HCEC 1CT (cell line): ENCODE measurements at regions not wholly inside any gene's neighbourhood (a gene's known extent, or its start where the extent isn't known, plus 50 kb on each side); places are given as distances from the start of the nearest gene placed in this dataset.
A peak's percentile ranks its signal among the peaks of the same experiment; 100 is the strongest.

ENCODE experiments used
- DNase-seq: peaks from one replicate; pipeline ENCODE4 v3.0.0-alpha.2; 2017

- no peak for DNase-seq
Measured at GRCh38 chr7:46029111-46029704, 108.1 kb upstream of the IGFBP3 start.

- no peak for DNase-seq
Measured at GRCh38 chr7:46028246-46028645, 107.2 kb upstream of the IGFBP3 start.

- DNase-seq = no peak
Measured at GRCh38 chr7:46026741-46027140, 105.7 kb upstream of the IGFBP3 start.

GRCh38 chr7:46024263-46024916 is 103.3 kb upstream of the IGFBP3 start:
- DNase-seq = peak; percentile 18

- no peak for DNase-seq
Measured at GRCh38 chr7:46022397-46022796, 101.3 kb upstream of the IGFBP3 start.

- no peak for DNase-seq
Measured at GRCh38 chr7:46015107-46015868, 94.2 kb upstream of the IGFBP3 start.

GRCh38 chr7:46011501-46011900 is 90.4 kb upstream of the IGFBP3 start:
- DNase-seq = no peak

GRCh38 chr7:46011059-46011458 is 90.0 kb upstream of the IGFBP3 start:
- DNase-seq = no peak

- no peak for DNase-seq
Measured at GRCh38 chr7:46009211-46009610, 88.1 kb upstream of the IGFBP3 start.

GRCh38 chr7:46007990-46008643 is 87.0 kb upstream of the IGFBP3 start:
- no peak for DNase-seq

- DNase-seq = peak; percentile 3
Measured at GRCh38 chr7:46007194-46007593, 86.1 kb upstream of the IGFBP3 start.

- no peak for DNase-seq
Measured at GRCh38 chr7:46006723-46007122, 85.7 kb upstream of the IGFBP3 start.

GRCh38 chr7:46006212-46006611 is 85.1 kb upstream of the IGFBP3 start:
- no peak for DNase-seq

- DNase-seq = no peak
Measured at GRCh38 chr7:46004965-46005364, 83.9 kb upstream of the IGFBP3 start.

- DNase-seq = peak; percentile 93
Measured at GRCh38 chr7:46003896-46004875, 83.1 kb upstream of the IGFBP3 start.

GRCh38 chr7:46003161-46003560 is 82.1 kb upstream of the IGFBP3 start:
- DNase-seq = no peak

GRCh38 chr7:46000513-46000912 is 79.4 kb upstream of the IGFBP3 start:
- DNase-seq = no peak

- DNase-seq = no peak
Measured at GRCh38 chr7:45999541-45999940, 78.5 kb upstream of the IGFBP3 start.

- DNase-seq = no peak
Measured at GRCh38 chr7:45998506-45998905, 77.4 kb upstream of the IGFBP3 start.

- DNase-seq = no peak
Measured at GRCh38 chr7:45993621-45994020, 72.5 kb upstream of the IGFBP3 start.

- no peak for DNase-seq
Measured at GRCh38 chr7:45992826-45993225, 71.8 kb upstream of the IGFBP3 start.

- DNase-seq = no peak
Measured at GRCh38 chr7:45990276-45990675, 69.2 kb upstream of the IGFBP3 start.
